GM03348 (cell line): ENCODE measurements at regions not wholly inside any gene's neighbourhood (a gene's known extent, or its start where the extent isn't known, plus 50 kb on each side); places are given as distances from the start of the nearest gene placed in this dataset.
A peak's percentile ranks its signal among the peaks of the same experiment; 100 is the strongest.

Experiments used
- DNase-seq: peaks from one replicate; pipeline ENCODE4 v3.0.0; 2012; ENCODE audit warnings: low spot score

DNA sequence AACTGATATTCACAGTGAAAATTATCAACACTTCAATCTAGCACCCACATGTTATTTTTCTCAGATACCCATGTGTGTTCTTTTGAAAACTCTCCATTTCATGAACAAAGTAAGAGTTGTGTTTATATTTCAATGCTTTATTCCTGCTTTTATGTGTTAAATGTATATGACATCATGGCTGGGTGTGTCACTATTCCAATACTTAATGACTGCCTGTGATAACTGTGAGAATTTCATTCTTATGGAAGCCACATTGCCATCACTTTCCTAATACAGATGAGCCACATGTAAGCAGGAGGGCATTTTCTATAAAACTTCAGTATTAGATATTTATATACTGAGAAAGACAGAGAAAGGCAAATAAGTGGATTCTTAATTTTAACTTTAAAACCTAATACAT, 100.4 kb upstream of the FIGN start:
- no peak for DNase-seq

DNA sequence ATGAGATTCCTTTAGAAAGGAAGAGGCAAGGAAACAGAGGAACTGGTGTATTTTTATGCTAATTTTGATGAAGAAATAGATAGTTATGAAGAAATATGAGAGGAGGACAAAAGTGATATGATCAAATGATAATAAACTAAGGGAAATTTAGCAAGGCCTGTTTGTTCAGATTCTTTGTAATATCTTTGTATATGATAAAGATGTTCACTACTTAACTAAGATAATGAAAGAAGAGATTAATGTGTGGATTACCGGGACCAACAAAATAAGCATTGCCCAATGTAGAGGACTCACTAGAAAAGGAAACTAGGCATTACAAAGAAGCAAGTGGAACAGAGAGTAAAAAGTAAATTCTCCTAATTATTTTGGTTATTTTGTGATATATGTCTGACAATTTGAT, 99.0 kb upstream of the FIGN start:
- no peak for DNase-seq

DNA sequence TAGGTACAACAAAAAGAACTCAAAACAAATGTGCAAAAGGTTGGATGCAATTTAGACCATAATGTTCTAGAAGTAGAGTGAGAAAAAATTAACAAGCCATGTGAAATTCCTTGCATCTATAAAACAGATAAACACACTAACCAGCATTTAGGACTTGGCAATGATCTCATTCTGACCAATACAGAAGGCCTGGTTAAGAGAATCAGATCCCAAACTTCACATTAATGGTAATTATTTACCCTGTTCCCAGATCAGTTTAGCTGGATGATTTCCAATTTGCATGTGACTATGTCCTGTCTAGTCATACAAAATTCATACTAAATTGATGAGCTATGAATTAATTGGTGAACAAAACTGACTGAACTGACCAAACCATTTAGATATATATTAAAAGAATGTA, 98.4 kb upstream of the FIGN start:
- DNase-seq: no peak

DNA sequence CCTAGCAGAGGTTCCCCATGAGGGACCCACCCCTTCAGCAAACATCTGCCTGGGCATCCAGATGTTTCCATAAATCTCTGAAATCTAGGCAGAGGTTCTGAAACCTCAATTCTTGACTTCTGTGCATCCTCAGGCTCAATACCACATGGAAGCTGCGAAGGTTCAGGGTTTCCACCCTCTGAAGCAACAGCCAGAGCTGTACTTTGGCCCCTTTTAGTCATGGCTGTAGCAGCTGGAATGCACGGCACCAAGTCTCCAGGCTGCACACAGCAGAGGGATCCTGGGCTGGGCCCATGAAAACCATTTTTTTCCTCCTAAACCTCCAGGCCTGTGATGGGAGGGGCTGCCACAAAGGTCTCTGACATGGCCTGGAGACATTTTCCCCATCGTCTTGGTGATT, 93.0 kb upstream of the FIGN start:
- no peak for DNase-seq

DNA sequence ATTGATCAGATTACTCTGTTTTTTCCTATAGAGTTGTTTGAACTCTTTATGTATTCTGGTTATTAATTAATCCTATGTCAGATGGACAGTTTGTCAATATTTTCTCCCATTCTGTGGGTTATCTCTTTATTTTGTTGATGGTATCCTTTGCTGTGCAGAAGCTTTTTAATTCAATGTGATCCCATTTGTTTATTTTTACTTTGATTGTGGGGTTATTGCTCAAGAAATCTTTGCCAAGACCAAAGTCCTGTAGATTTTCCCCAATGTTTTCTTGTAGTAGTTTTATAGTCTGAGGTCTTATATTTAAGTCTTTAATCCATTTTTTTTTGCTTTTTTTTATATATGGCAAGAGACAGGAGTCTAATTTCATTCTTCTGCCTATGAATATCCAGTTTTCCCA, 86.2 kb upstream of the FIGN start:
- no peak for DNase-seq

DNA sequence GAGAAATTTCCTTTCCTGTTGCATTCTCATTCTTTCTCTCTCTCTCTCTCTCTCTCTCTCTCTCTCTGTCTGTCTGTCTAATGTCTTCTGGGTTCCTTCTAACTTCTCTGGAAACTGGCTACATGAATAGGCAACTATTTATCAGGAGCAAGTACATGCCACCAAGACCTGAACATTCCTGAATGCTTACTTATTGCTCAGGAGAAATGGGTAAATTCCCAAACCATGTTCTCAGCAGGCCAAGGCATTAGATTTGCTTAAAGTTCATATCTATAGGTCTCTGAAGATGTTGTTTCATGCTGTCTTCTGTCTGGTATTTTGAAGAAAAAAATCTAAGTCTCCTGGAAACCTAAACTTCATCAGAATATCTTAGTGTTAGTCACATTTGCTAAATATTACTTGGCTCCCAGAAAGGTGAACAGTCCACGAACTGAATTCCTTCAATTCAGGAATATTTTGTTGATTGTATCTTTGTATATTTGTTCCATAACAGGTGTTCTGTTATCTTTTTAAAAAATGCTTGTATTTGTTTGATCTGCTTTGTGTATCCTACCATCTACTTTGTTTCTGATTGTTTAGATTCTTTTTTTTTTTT, 77.2 kb upstream of the FIGN start:
- no peak for DNase-seq

DNA sequence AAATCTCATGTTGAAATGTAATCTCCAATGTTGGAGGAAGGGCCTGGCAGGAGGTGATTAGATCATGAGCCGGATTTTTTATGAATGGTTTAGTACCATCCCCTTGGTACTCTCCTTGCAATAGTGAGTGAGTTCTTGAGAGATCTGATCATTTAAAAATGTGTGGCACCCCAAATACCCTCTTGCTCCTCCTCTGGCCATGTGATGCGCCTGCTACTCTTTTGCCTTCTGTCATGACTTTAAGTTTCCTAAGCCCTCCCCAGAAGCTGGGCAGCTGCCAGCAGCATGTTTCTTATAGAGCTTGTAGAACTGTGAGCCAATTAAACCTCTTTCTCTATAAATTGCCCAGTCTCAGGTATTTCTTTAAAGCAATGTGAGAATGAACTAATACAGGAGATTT, 72.6 kb upstream of the FIGN start:
- DNase-seq: no peak

DNA sequence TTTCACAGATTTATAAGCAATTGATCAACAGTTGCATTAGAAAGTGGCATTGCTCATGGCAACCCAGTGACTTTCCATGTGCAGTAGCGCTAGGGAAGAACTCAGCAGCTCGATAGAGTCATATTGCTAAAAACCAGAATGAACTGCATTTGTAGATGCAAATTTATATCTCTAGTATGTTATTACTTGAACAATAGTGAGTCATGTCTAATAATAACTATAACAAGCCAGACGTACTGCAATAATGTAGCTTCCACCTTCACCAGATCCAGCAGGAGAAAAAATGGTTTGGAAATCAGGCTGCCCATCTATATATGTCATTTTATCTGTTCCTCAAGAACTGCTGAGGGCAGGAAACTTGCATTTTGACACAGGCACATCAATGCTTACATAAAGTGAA, 66.5 kb upstream of the FIGN start:
- DNase-seq: no peak

DNA sequence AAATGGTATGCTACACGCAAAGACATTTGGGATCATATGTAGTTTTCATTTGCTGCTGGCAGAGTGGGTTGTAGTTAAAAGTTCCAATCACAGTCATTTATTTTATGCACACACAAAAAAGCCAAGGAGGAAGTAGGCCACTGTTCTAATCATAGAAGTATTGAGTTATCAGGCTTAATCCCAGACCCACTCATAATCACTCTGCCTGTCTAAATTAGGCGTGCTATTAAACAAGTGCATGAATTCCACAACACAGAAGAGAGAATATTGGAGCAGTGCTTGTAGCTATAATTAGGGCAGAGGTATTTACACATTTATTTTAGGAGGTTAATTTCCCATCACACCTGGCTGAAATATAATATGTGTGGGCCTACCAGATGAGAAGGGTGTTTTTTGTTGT, 65.7 kb upstream of the FIGN start:
- DNase-seq: no peak

DNA sequence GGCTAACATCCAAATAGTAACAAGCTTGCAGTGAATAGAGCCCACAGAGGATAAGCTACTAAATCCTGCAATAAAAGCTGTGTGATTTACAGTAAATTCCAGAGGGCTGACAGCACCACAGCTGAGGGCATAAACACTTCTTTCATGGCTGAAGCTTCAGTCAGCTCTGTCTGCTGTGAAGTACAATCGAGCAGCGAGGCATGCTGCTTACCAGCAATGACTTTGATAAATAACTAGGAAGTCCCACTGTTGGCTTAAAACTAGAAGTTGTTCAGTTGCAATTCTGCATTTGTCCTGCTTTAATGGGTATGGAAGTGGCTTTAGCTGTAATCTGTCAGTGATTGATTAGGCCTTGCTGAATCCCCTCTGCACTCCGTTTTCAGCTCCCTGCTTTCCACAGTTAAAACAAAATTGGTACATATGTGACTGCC, 65.2 kb upstream of the FIGN start:
- peak; percentile 51 for DNase-seq

DNA sequence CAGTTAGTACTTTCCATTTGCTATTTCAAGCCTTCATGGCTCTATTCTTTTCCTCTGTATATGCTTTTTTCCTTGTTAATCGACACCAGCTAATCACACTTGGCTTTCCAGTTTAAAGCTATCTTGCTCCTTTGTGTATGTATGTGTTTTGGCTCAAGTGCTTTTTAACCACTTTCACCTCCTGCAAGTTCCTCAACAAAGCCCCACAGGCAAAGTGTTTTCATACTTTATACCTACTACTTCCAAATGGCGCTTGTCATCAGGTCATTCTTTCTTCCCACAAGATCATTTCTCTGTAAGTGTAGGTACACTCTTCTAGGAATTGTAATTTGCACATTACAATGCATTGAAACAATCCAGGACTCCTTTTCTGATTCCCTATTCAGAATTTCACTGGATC, 64.0 kb upstream of the FIGN start:
- DNase-seq: no peak

DNA sequence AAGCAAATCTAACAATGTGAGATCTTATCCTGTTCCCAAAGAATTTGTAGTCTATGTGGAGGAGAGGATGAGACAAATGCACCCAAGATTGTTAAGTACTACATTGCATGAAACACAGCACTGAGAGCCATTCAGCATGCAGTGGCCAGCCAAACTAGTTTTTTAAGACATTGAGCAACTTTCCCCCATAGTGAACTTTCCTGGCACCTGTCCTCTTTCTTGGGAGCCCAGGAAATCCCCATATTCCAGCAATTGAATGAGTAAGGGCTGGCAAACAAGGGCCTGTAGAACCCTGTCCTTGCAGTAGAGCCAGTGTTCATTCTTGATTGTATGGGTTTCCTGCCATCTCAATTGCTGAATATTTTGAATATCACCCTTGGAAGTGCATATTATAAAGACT, 58.8 kb upstream of the FIGN start:
- DNase-seq: no peak
